HG02852 (cell line): ENCODE measurements at regions not wholly inside any gene's neighbourhood (a gene's known extent, or its start where the extent isn't known, plus 50 kb on each side); places are given as distances from the start of the nearest gene placed in this dataset.
"Not testable (repeated sequence)": the region's sequence is repeated elsewhere in the genome, so short reads cannot be mapped to it uniquely, and the experiment has no call there.

Experiments
- ATAC-seq: cut with Tn5 transposase; IDR thresholded peaks from one replicate; pipeline ENCODE4 v1.9.1; 2021; ENCODE audit warnings: mild to moderate bottlenecking, moderate library complexity; ENCODE audit not compliant: unreplicated experiment

- ATAC-seq: no peak
Observed at GRCh38 chr1:95509989-95510388, 276.0 kb downstream of the RWDD3 start.

- no peak for ATAC-seq
Observed at GRCh38 chr1:95512925-95513324, 278.9 kb downstream of the RWDD3 start.

- ATAC-seq: no peak
Observed at GRCh38 chr1:95517506-95517905, 283.5 kb downstream of the RWDD3 start.

- no peak for ATAC-seq
Observed at GRCh38 chr1:95518310-95518709, 284.3 kb downstream of the RWDD3 start.

GRCh38 chr1:95520390-95520789 is 286.4 kb downstream of the RWDD3 start:
- ATAC-seq: no peak

GRCh38 chr1:95532335-95532734 is 298.3 kb downstream of the RWDD3 start:
- ATAC-seq: no peak

GRCh38 chr1:95534985-95535384 is 301.0 kb downstream of the RWDD3 start:
- ATAC-seq: no peak

- no peak for ATAC-seq
Observed at GRCh38 chr1:95535614-95536013, 301.6 kb downstream of the RWDD3 start.

- ATAC-seq: no peak
Observed at GRCh38 chr1:95536501-95536900, 302.5 kb downstream of the RWDD3 start.

- ATAC-seq: no peak
Observed at GRCh38 chr1:95537176-95537575, 303.2 kb downstream of the RWDD3 start.

- not testable (repeated sequence) for ATAC-seq
Observed at GRCh38 chr1:95538242-95538641, 304.2 kb downstream of the RWDD3 start.

- no peak for ATAC-seq
Observed at GRCh38 chr1:95542936-95543335, 308.9 kb downstream of the RWDD3 start.

GRCh38 chr1:95547005-95547404 is 313.0 kb downstream of the RWDD3 start:
- no peak for ATAC-seq

GRCh38 chr1:95548211-95548610 is 314.2 kb downstream of the RWDD3 start:
- ATAC-seq: no peak

- no peak for ATAC-seq
Observed at GRCh38 chr1:95551201-95551600, 317.2 kb downstream of the RWDD3 start.

- ATAC-seq: no peak
Observed at GRCh38 chr1:95553595-95553994, 319.6 kb downstream of the RWDD3 start.

- ATAC-seq: no peak
Observed at GRCh38 chr1:95554408-95554807, 320.4 kb downstream of the RWDD3 start.

GRCh38 chr1:95558791-95559190 is 324.8 kb downstream of the RWDD3 start:
- no peak for ATAC-seq

- no peak for ATAC-seq
Observed at GRCh38 chr1:95561346-95561745, 327.3 kb downstream of the RWDD3 start.

GRCh38 chr1:95562230-95562629 is 328.2 kb downstream of the RWDD3 start:
- ATAC-seq: no peak

- ATAC-seq: no peak
Observed at GRCh38 chr1:95572002-95572401, 338.0 kb downstream of the RWDD3 start.

- no peak for ATAC-seq
Observed at GRCh38 chr1:95572962-95573361, 339.0 kb downstream of the RWDD3 start.

GRCh38 chr1:95575291-95575690 is 341.3 kb downstream of the RWDD3 start:
- no peak for ATAC-seq

- ATAC-seq: no peak
Observed at GRCh38 chr1:95578462-95578861, 344.5 kb downstream of the RWDD3 start.
